Uterus (tissue), 3 donors: ENCODE measurements at regions not wholly inside any gene's neighbourhood (a gene's known extent, or its start where the extent isn't known, plus 50 kb on each side); places are given as distances from the start of the nearest gene placed in this dataset.
"Not testable (repeated sequence)": the region's sequence is repeated elsewhere in the genome, so short reads cannot be mapped to it uniquely, and the experiment has no call there.

Experiments used
- DNase-seq, 2 donors: peaks; one replicate each; pipeline ENCODE4 v3.0.0-alpha.2; 2019 to 2020
- H3K27ac ChIP-seq, 2 donors: fragments of 200-600 bp; sonication (generic); 1 replicate in 1 of 2; 2 replicates in 1 of 2; pipeline ENCODE4 v1.5.1; 2016 to 2018
- H3K27me3 ChIP-seq, 2 donors: fragments of 200-600 bp; sonication (generic); one replicate each; pipeline ENCODE4 v1.5.1; 2018 to 2019; ENCODE audit warnings: control low read depth in 1 of 2
- H3K36me3 ChIP-seq, 2 donors: fragments of 200-600 bp; sonication (generic); one replicate each; pipeline ENCODE4 v1.5.1; 2019; ENCODE audit warnings: control low read depth in 1 of 2
- H3K4me1 ChIP-seq, 2 donors: fragments of 200-600 bp; sonication (generic); one replicate each; pipeline ENCODE4 v1.5.1; 2018 to 2019; ENCODE audit warnings: control low read depth in 1 of 2
- H3K4me3 ChIP-seq, 2 donors: fragments of 200-600 bp; sonication (generic); 1 replicate in 1 of 2; 2 replicates in 1 of 2; pipeline ENCODE4 v1.5.1; 2018 to 2019; ENCODE audit warnings: mild to moderate bottlenecking in 1 of 2
- H3K9me3 ChIP-seq, 2 donors: fragments of 200-600 bp; sonication (generic); one replicate each; pipeline ENCODE4 v1.5.1; 2019; ENCODE audit warnings: control low read depth in 1 of 2
- CTCF ChIP-seq, 4 experiments: fragments of 200-600 bp in 2 of 4; fragments of 450-650 bp in 2 of 4; sonication (generic) in 2 of 4; IDR thresholded peaks; one replicate each; pipeline ENCODE4 v1.5.1; 2016 to 2019; ENCODE audit warnings: antibody characterized with exemption in 4 of 4, mild to moderate bottlenecking in 2 of 4, moderate library complexity in 1 of 4
- POLR2A ChIP-seq, 2 donors: fragments of 450-650 bp; IDR thresholded peaks; one replicate each; pipeline ENCODE4 v1.6.1; 2016; ENCODE audit warnings: antibody characterized with exemption in 2 of 2, mild to moderate bottlenecking in 1 of 2, moderate library complexity in 1 of 2
- intact Hi-C: fragments of 100-400 bp; cut with DNase I; formaldehyde crosslinking; loops from one replicate; pipeline ENCODE4 v1.15.1; 2023; ENCODE audit warnings: low total_unique reads
- donor health status: DM: yes; HTN: yes; CAD: no.

GRCh38 chr12:127043731-127044130 lies 1223.2 kb upstream of the TMEM132C start:
- intact Hi-C loops = no loop called here
- H3K9me3 ChIP-seq = no peaks in the 10 kb centered on the region
- H3K27me3 ChIP-seq = no peaks in the 10 kb centered on the region
- DNase-seq = no peak
- H3K27ac ChIP-seq = no peak overlapping the region
- no peaks in the 10 kb centered on the region for H3K4me1 ChIP-seq
- no peak for TF ChIP-seq POLR2A (IDR thresholded peaks at IDR 0.05)
- TF ChIP-seq CTCF (IDR thresholded peaks at IDR 0.05) = no peak
- no peak overlapping the region for H3K4me3 ChIP-seq
- H3K36me3 ChIP-seq = no peaks in the 10 kb centered on the region

- Histone ChIP-seq H3K36me3 (no peaks in the 10 kb centered on the region), H3K27me3 (no peaks in the 10 kb centered on the region), H3K27ac (no peak overlapping the region), H3K4me3 (no peak overlapping the region), H3K4me1 (no peaks in the 10 kb centered on the region), H3K9me3 (no peaks in the 10 kb centered on the region)
- no peak for DNase-seq
- TF ChIP-seq CTCF (IDR thresholded peaks at IDR 0.05) (no peak), POLR2A (IDR thresholded peaks at IDR 0.05) (no peak)
- intact Hi-C loops = no loop called here
These were observed 1222.1 kb upstream of the TMEM132C start for GRCh38 chr12:127044836-127045235.

GRCh38 chr12:127046467-127046866 lies 1220.5 kb upstream of the TMEM132C start:
- TF ChIP-seq POLR2A (IDR thresholded peaks at IDR 0.05) (no peak), CTCF (IDR thresholded peaks at IDR 0.05) (no peak)
- intact Hi-C loops = no loop called here
- no peaks in the 10 kb centered on the region for H3K36me3 ChIP-seq
- no peaks in the 10 kb centered on the region for H3K4me1 ChIP-seq
- no peak for DNase-seq
- no peaks in the 10 kb centered on the region for H3K27me3 ChIP-seq
- no peak overlapping the region for H3K27ac ChIP-seq
- no peaks in the 10 kb centered on the region for H3K9me3 ChIP-seq
- no peak overlapping the region for H3K4me3 ChIP-seq

GRCh38 chr12:127048057-127048456 lies 1218.9 kb upstream of the TMEM132C start:
- no peak for DNase-seq
- intact Hi-C loops = no loop called here
- no peaks in the 10 kb centered on the region for H3K4me1 ChIP-seq
- TF ChIP-seq CTCF (IDR thresholded peaks at IDR 0.05) (no peak), POLR2A (IDR thresholded peaks at IDR 0.05) (no peak)
- no peaks in the 10 kb centered on the region for H3K27me3 ChIP-seq
- H3K4me3 ChIP-seq = no peak overlapping the region
- no peaks in the 10 kb centered on the region for H3K36me3 ChIP-seq
- no peaks in the 10 kb centered on the region for H3K9me3 ChIP-seq
- H3K27ac ChIP-seq = no peak overlapping the region

- DNase-seq, H3K36me3 ChIP-seq, H3K4me3 ChIP-seq, H3K27me3 ChIP-seq, H3K27ac ChIP-seq, H3K4me1 ChIP-seq, intact Hi-C loops, H3K9me3 ChIP-seq: not testable (repeated sequence)
These were observed 1218.4 kb upstream of the TMEM132C start for GRCh38 chr12:127048525-127048924.

- intact Hi-C loops = no loop called here
- TF ChIP-seq CTCF (IDR thresholded peaks at IDR 0.05) (no peak), POLR2A (IDR thresholded peaks at IDR 0.05) (no peak)
These were observed 1215.8 kb upstream of the TMEM132C start for GRCh38 chr12:127051139-127051538.

More at GRCh38 chr12:127051139-127051538, 1215.8 kb upstream of the TMEM132C start:
- Histone ChIP-seq H3K4me3 (no peak overlapping the region), H3K27ac (no peak overlapping the region), H3K36me3 (no peaks in the 10 kb centered on the region), H3K27me3 (no peaks in the 10 kb centered on the region), H3K9me3 (no peaks in the 10 kb centered on the region), H3K4me1 (no peaks in the 10 kb centered on the region)
- DNase-seq = no peak
